MM.1S (cell line): ENCODE measurements at regions not wholly inside any gene's neighbourhood (a gene's known extent, or its start where the extent isn't known, plus 50 kb on each side); places are given as distances from the start of the nearest gene placed in this dataset.

Experiments used
- DNase-seq: peaks from one replicate; pipeline ENCODE4 v3.0.0-alpha.2; 2015
- H2AFZ ChIP-seq: fragments of 300-600 bp; sonication (generic); 2 replicates; pipeline ENCODE4 v1.6.0; 2016; ENCODE audit warnings: antibody characterized with exemption, low read length
- H3F3A ChIP-seq: fragments of 300-600 bp; sonication (generic); 2 replicates; pipeline ENCODE4 v1.6.1; 2016; ENCODE audit warnings: mild to moderate bottlenecking, antibody characterized with exemption, low read length, moderate library complexity, mixed read lengths; ENCODE audit not compliant: insufficient read depth
- H3K27ac ChIP-seq: fragments of 300-600 bp; sonication (generic); 2 replicates; pipeline ENCODE4 v1.5.1; 2016; ENCODE audit warnings: mild to moderate bottlenecking, low read length
- H3K27me3 ChIP-seq: fragments of 300-600 bp; sonication (generic); replicated peaks from 2 replicates; pipeline ENCODE4 v1.6.0; 2016; ENCODE audit warnings: low read length; ENCODE audit not compliant: insufficient read depth
- H3K36me3 ChIP-seq: fragments of 300-600 bp; sonication (generic); replicated peaks from 2 replicates; pipeline ENCODE4 v1.6.1; 2016; ENCODE audit warnings: mild to moderate bottlenecking, low read length, mixed read lengths; ENCODE audit not compliant: insufficient read depth
- H3K4me1 ChIP-seq: fragments of 300-600 bp; sonication (generic); 2 replicates; pipeline ENCODE4 v1.6.1; 2016; ENCODE audit warnings: low read length, mixed read lengths
- H3K4me2 ChIP-seq: fragments of 300-600 bp; sonication (generic); 2 replicates; pipeline ENCODE4 v1.6.0; 2016; ENCODE audit warnings: low read depth, low read length
- H3K4me3 ChIP-seq: fragments of 300-600 bp; sonication (generic); 2 replicates; pipeline ENCODE4 v1.5.1; 2016; ENCODE audit warnings: low read length, mixed read lengths
- H3K79me2 ChIP-seq: fragments of 300-600 bp; sonication (generic); 2 replicates; pipeline ENCODE4 v1.6.1; 2016; ENCODE audit warnings: mixed run types, low read length, mixed read lengths
- H3K9ac ChIP-seq: fragments of 300-600 bp; sonication (generic); 2 replicates; pipeline ENCODE4 v1.6.1; 2016; ENCODE audit warnings: low read length, mixed read lengths
- H3K9me2 ChIP-seq: fragments of 300-600 bp; sonication (generic); replicated peaks from 2 replicates; pipeline ENCODE4 v1.6.1; 2016; ENCODE audit warnings: mild to moderate bottlenecking, low read length, mixed read lengths; ENCODE audit not compliant: insufficient read depth
- H3K9me3 ChIP-seq: fragments of 300-600 bp; sonication (generic); replicated peaks from 2 replicates; pipeline ENCODE4 v1.6.1; 2016; ENCODE audit warnings: mild to moderate bottlenecking, low read length, mixed read lengths; ENCODE audit not compliant: insufficient read depth
- H4K20me1 ChIP-seq: fragments of 300-600 bp; sonication (generic); 2 replicates; pipeline ENCODE4 v1.6.1; 2016; ENCODE audit warnings: mild to moderate bottlenecking, low read length, moderate library complexity, mixed read lengths; ENCODE audit not compliant: insufficient read depth
- CTCF ChIP-seq: fragments of 300-600 bp; sonication (generic); IDR thresholded peaks from 2 replicates; pipeline ENCODE4 v1.5.1; 2016; ENCODE audit warnings: antibody characterized with exemption, low read length, mixed read lengths
- EZH2 ChIP-seq: fragments of 300-600 bp; sonication (generic); optimal IDR thresholded peaks from 2 replicates; pipeline ENCODE3; 2017; ENCODE audit warnings: low read depth, mild to moderate bottlenecking, antibody characterized with exemption, low read length, mixed read lengths
- EZH2phosphoT487 ChIP-seq: fragments of 300-600 bp; sonication (generic); IDR thresholded peaks from 2 replicates; pipeline ENCODE4 v1.6.1; 2018; ENCODE audit warnings: antibody characterized with exemption, low read length

- TF ChIP-seq EZH2 (no peak), EZH2phosphoT487 (no peak), CTCF (no peak)
- Histone ChIP-seq H3K9ac (no peak overlapping the region), H2AFZ (no peak overlapping the region), H3K27ac (no peak overlapping the region), H3K9me2 (no peaks in the 10 kb centered on the region), H3K79me2 (no peaks in the 10 kb centered on the region), H3K27me3 (no peaks in the 10 kb centered on the region), H3F3A (no peaks in the 10 kb centered on the region), H4K20me1 (no peaks in the 10 kb centered on the region), H3K4me3 (no peak overlapping the region), H3K4me1 (peaks cover 12% of the 10 kb centered on the region), H3K36me3 (no peaks in the 10 kb centered on the region), H3K9me3 (no peaks in the 10 kb centered on the region), H3K4me2 (no peak overlapping the region)
- DNase-seq = peak; percentile 14
Measured at GRCh38 chr12:75783093-75783877, 248.3 kb downstream of the PHLDA1 start.

- no peaks in the 10 kb centered on the region for H3K9me3 ChIP-seq
- no peak overlapping the region for H3K4me2 ChIP-seq
- H3K4me3 ChIP-seq = no peak overlapping the region
- H3K9ac ChIP-seq = no peak overlapping the region
- H3F3A ChIP-seq = no peaks in the 10 kb centered on the region
- no peak overlapping the region for H3K27ac ChIP-seq
- peaks cover 12% of the 10 kb centered on the region for H3K4me1 ChIP-seq
- DNase-seq = no peak
- H3K9me2 ChIP-seq = no peaks in the 10 kb centered on the region
- H2AFZ ChIP-seq = no peak overlapping the region
- H3K36me3 ChIP-seq = no peaks in the 10 kb centered on the region
- TF ChIP-seq EZH2 (no peak), CTCF (no peak), EZH2phosphoT487 (no peak)
- no peaks in the 10 kb centered on the region for H4K20me1 ChIP-seq
- no peaks in the 10 kb centered on the region for H3K79me2 ChIP-seq
- no peaks in the 10 kb centered on the region for H3K27me3 ChIP-seq
Measured at GRCh38 chr12:75782069-75782581, 249.5 kb downstream of the PHLDA1 start.

DNA sequence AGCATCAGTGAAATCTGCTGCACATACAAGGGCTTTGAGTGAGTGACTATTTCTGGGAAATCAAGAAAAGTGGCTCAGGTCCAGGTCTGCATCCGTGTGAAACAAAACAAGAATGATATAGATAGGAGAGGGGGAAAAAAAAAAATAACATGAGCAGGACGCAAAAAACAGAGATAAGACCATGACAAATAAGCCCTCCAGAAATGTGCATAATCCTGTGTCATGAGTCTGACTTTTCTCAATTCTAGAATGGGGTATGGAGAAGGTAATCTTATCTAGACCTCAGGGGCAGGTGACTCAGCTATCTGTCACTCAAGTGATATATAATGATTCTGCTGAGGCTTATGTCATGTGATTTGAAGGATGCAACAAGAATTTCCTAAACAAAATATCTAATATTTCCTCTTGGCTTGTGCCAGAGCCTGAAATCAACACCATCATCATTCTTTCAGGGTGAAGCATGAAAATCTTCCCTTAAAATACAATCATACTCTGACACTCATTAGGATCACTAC, 250.0 kb downstream of the PHLDA1 start:
- no peak overlapping the region for H3K4me3 ChIP-seq
- no peak overlapping the region for H3K27ac ChIP-seq
- H3K79me2 ChIP-seq = no peaks in the 10 kb centered on the region
- H3K4me1 ChIP-seq = peaks cover 12% of the 10 kb centered on the region
- no peaks in the 10 kb centered on the region for H3K9me2 ChIP-seq
- H3K36me3 ChIP-seq = no peaks in the 10 kb centered on the region
- H2AFZ ChIP-seq = no peak overlapping the region
- H3K9me3 ChIP-seq = no peaks in the 10 kb centered on the region
- TF ChIP-seq CTCF (no peak), EZH2 (no peak), EZH2phosphoT487 (no peak)
- no peaks in the 10 kb centered on the region for H3F3A ChIP-seq
- H3K9ac ChIP-seq = no peak overlapping the region
- H4K20me1 ChIP-seq = no peaks in the 10 kb centered on the region
- H3K4me2 ChIP-seq = no peak overlapping the region
- no peak for DNase-seq
- no peaks in the 10 kb centered on the region for H3K27me3 ChIP-seq
